DMS153 treated with DMSO at 0.1 percent for 48 hours (cell line): ENCODE measurements at regions not wholly inside any gene's neighbourhood (a gene's known extent, or its start where the extent isn't known, plus 50 kb on each side); places are given as distances from the start of the nearest gene placed in this dataset.
"Not testable (repeated sequence)": the region's sequence is repeated elsewhere in the genome, so short reads cannot be mapped to it uniquely, and the experiment has no call there.

Experiments
- DNase-seq: peaks from one replicate; lab custom pipeline; 2025; ENCODE audit not compliant: unreplicated experiment; lab: John Stamatoyannopoulos, UW

GRCh38 chr6:140252099-140252498, 877.7 kb upstream of the CITED2 start:
- DNase-seq = no peak

- DNase-seq = no peak
Measured at GRCh38 chr6:140245296-140246040, 871.0 kb upstream of the CITED2 start.

GRCh38 chr6:140237251-140237650, 862.8 kb upstream of the CITED2 start:
- no peak for DNase-seq

- DNase-seq = no peak
Measured at GRCh38 chr6:140236732-140237131, 862.3 kb upstream of the CITED2 start.

GRCh38 chr6:140230282-140230681, 855.8 kb upstream of the CITED2 start:
- DNase-seq = no peak

GRCh38 chr6:140228491-140228890, 854.0 kb upstream of the CITED2 start:
- DNase-seq = no peak

- DNase-seq = no peak
Measured at GRCh38 chr6:140226637-140227036, 852.2 kb upstream of the CITED2 start.

GRCh38 chr6:140225701-140226436, 851.4 kb upstream of the CITED2 start:
- DNase-seq = no peak

- DNase-seq = no peak
Measured at GRCh38 chr6:140217283-140217682, 842.8 kb upstream of the CITED2 start.

- DNase-seq = no peak
Measured at GRCh38 chr6:140209775-140210174, 835.3 kb upstream of the CITED2 start.

- DNase-seq = peak; percentile 67
Measured at GRCh38 chr6:140208286-140208685, 833.8 kb upstream of the CITED2 start.

GRCh38 chr6:140205795-140206593, 831.5 kb upstream of the CITED2 start:
- no peak for DNase-seq

- DNase-seq = no peak
Measured at GRCh38 chr6:140204154-140204553, 829.7 kb upstream of the CITED2 start.

- peak; percentile 55 for DNase-seq
Measured at GRCh38 chr6:140203661-140204147, 829.3 kb upstream of the CITED2 start.

- DNase-seq = no peak
Measured at GRCh38 chr6:140202964-140203515, 828.6 kb upstream of the CITED2 start.

- DNase-seq = no peak
Measured at GRCh38 chr6:140201787-140202458, 827.5 kb upstream of the CITED2 start.

- no peak for DNase-seq
Measured at GRCh38 chr6:140193269-140193668, 818.8 kb upstream of the CITED2 start.

GRCh38 chr6:140192018-140192417, 817.6 kb upstream of the CITED2 start:
- no peak for DNase-seq

GRCh38 chr6:140189263-140189662, 814.8 kb upstream of the CITED2 start:
- DNase-seq = not testable (repeated sequence)

- DNase-seq = no peak
Measured at GRCh38 chr6:140185991-140186390, 811.5 kb upstream of the CITED2 start.

GRCh38 chr6:140183881-140184280, 809.4 kb upstream of the CITED2 start:
- no peak for DNase-seq
